Right kidney (tissue), 1 donor: ENCODE measurements at regions not wholly inside any gene's neighbourhood (a gene's known extent, or its start where the extent isn't known, plus 50 kb on each side); places are given as distances from the start of the nearest gene placed in this dataset.
"Not testable (repeated sequence)": the region's sequence is repeated elsewhere in the genome, so short reads cannot be mapped to it uniquely, and the experiment has no call there.

Source experiments
- DNase-seq: peaks from one replicate; pipeline ENCODE4 v3.0.0-alpha.2; 2016

DNA sequence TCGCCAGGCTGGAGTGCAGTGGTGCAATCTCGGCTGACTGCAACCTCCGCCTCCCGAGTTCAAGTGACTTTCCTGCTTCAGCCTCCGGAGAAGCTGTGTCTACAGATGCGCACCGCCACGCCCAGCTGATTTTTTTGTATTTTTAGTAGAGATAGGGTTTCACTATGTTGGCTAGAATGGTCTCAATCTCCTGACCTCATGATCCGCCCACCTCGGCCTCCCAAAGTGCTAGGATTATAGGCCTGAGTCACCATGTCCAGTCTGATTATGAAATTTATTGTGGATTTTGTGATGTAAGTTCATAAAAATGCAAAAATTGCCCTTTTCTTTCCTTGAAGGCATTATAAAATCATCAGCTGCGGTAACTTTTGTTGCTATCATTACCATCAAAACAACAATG, 1688.3 kb upstream of the ADGRL3 start:
- not testable (repeated sequence) for DNase-seq

GRCh38 chr4:59517007-59517406, 1683.1 kb upstream of the ADGRL3 start:
- no peak for DNase-seq

GRCh38 chr4:59518005-59518823, 1681.9 kb upstream of the ADGRL3 start:
- DNase-seq: no peak

DNA sequence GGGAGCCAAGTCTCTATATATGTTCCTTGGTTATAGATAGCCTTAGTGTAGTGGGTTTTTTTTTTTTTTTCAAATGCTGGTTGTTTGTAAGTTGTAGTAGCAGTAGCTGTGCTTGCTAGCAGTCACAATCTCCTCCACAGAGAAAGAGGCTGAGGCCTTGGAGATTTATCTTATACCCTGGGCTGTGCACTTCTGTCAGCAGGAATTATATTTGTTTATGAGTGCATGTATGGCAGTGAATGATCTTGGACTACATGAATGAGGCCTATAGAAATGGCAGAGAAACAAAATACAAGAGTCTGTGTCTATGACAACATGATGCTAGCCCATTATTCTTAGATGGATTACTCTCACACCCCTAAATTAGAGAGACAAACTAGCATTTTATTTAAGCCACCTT, 1674.2 kb upstream of the ADGRL3 start:
- no peak for DNase-seq

GRCh38 chr4:59535541-59535940, 1664.6 kb upstream of the ADGRL3 start:
- no peak for DNase-seq

DNA sequence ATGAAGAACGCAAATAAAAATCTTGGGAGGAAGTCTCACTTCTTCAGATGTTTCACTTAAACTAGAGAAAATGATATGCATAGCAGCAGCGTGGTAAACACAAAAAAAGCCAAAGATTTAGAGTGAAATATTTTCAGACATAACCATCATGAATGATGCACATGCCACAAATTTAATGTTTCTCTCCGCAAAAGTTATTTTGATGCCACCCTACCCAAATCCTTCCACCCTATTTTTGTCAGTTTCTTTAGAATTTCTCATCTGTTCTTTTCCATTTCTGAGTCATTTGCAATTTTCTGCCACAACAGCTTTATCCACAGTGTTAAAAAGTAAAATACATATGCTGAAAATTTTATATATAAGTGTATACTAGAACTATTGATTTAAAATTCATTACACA, 1663.7 kb upstream of the ADGRL3 start:
- DNase-seq: no peak

GRCh38 chr4:59537246-59537886, 1662.8 kb upstream of the ADGRL3 start:
- DNase-seq: no peak

GRCh38 chr4:59539401-59539800, 1660.7 kb upstream of the ADGRL3 start:
- no peak for DNase-seq

DNA sequence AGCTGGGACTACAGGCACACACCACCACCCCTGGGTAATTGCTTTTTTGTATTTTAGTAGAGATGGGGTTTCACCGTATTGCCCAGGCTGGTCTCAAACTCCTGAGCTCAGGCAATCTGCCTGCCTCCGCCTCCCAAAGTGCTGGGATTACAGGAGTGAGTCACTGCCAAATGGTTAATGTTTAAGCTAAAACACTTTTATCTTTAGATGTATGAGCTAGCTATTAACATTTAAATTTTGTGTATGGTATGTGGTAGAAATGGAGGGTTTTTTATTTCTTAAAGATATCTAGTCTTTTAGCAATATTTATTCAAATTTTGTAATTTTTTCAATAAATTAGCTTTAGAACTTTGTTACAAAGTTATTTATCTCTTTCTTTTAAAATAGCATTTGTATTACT, 1659.8 kb upstream of the ADGRL3 start:
- DNase-seq: no peak

- DNase-seq: no peak
These were observed 1646.9 kb upstream of the ADGRL3 start for GRCh38 chr4:59553063-59553720.

GRCh38 chr4:59553721-59554091, 1646.4 kb upstream of the ADGRL3 start:
- DNase-seq: no peak

GRCh38 chr4:59556191-59556590, 1643.9 kb upstream of the ADGRL3 start:
- DNase-seq: not testable (repeated sequence)

- not testable (repeated sequence) for DNase-seq
These were observed 1639.9 kb upstream of the ADGRL3 start for GRCh38 chr4:59560141-59560648.

- no peak for DNase-seq
These were observed 1634.3 kb upstream of the ADGRL3 start for GRCh38 chr4:59565836-59566235.

DNA sequence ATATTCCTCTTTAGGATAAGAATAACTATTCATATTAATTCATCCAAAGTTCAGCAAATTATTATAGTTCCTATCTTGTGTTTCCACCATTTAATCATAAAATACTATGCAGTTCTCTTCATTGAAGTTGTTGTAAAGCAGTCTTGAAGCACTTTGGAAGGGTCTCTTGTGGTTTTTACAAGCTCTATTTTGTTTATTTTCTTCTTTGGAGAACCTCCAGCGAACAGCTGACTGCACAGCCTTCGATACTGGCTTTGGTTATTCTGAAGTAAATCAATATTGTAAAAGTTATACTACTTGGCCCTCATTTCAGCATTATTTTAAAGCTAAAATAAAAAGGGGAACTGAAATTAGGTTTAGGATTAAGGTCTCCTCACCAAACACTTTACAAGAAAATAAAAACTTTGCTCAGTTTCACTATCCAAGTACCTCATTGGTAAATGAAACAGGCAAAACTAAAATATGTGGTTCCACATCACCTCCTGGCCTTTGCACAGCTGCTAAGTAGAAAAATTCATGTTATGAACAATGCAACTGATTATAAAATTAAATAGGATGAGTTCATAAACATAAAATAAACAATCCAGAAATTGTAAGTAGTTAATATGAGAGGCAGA, 1629.2 kb upstream of the ADGRL3 start:
- DNase-seq: no peak

- no peak for DNase-seq
These were observed 1628.2 kb upstream of the ADGRL3 start for GRCh38 chr4:59571805-59572430.

- DNase-seq: no peak
These were observed 1616.1 kb upstream of the ADGRL3 start for GRCh38 chr4:59583845-59584568.

GRCh38 chr4:59597536-59598329, 1602.4 kb upstream of the ADGRL3 start:
- no peak for DNase-seq

GRCh38 chr4:59598330-59598618, 1601.9 kb upstream of the ADGRL3 start:
- no peak for DNase-seq

- DNase-seq: no peak
These were observed 1591.7 kb upstream of the ADGRL3 start for GRCh38 chr4:59608466-59608865.

DNA sequence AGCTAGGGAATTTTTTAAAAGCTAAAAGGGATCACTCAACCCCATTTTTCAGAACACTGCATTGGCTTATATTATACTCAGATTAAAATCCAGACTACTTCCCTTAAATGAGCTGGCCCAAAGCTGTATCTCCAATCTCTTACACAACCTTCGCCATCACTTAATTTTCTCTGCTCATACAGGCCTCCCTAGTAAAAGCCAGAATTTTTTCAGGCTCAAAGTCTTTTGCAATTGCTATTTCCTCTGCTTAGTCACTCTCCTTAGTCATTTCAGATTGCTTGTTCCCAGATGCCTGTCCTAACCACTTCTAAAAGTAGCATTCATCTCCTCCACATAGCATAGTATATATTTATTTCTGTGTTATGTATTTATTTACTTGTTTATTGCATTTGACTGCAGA, 1587.9 kb upstream of the ADGRL3 start:
- no peak for DNase-seq
